GM18867 (cell line): ENCODE measurements at regions not wholly inside any gene's neighbourhood (a gene's known extent, or its start where the extent isn't known, plus 50 kb on each side); places are given as distances from the start of the nearest gene placed in this dataset.
A peak's percentile ranks its signal among the peaks of the same experiment; 100 is the strongest.

Source experiments
- ATAC-seq: cut with Tn5 transposase; IDR thresholded peaks from one replicate; pipeline ENCODE4 v1.9.1; 2021; ENCODE audit warnings: mild to moderate bottlenecking, moderate library complexity; ENCODE audit not compliant: unreplicated experiment

DNA sequence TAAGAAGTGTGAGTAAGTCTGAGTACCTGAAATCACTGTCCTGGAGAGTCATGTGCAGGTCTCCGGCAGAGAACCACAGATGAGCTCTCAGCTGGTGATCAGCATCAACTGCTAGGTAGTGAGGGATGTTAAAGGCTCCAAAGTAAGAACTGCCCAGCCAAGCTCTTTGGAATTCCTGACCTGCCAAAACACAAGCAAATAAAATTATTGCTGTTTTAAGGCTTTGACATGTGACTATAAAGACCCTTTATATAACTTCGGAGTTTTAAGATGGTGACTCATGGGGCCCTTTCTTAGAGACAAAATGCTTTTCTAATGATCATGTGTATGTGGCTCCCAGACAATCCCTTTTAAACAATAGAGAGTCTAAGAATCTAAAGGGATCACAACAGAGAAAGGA, 855.7 kb downstream of the TRIB2 start:
- ATAC-seq = no peak

DNA sequence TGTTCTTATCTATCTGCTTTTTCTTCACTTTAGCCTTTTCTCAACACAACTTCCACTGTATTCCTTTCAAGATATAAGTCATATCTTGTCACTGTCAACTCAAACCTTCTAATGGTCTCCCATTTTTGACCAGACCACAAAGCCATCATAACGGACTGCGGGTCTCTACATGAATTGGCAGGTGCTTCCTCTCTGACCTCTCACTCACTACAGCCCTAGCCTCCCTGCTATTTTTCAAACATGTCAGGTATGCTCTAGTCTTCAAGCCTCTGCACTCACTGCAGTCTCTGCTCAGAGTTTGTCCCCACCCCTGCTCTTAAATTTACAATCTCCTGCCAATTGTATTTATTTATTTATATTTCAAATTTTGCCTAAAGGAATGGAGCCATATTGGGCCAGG, 858.1 kb downstream of the TRIB2 start:
- ATAC-seq = no peak

DNA sequence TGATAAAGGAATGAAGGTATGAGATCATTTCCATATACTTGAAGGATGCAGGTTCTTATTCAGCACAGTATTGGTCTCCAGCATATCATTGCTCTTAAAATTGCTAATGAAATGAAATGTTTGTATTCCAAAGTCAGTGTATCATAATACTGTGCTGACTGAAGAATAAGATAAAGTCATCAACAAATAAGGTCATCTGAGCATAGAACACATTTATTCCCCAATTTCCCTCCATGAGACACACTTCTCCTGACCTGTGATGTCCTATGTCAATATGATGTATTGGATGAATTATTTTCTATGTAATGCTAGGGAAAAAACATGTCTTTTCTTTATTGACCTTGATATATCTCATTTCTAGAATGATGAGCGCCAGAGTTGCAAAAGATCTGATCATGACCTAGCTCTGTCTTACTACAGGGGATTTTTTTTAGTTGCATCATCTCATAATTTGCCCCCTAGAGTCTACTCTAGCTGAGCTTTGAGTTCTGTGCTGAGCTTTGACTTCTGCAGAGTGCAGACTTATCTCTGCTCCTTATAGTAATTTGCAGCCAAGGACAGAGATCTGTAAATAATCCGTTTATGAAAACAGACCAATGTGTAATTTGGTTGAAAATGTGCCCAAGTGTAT, 859.8 kb downstream of the TRIB2 start:
- ATAC-seq = no peak

DNA sequence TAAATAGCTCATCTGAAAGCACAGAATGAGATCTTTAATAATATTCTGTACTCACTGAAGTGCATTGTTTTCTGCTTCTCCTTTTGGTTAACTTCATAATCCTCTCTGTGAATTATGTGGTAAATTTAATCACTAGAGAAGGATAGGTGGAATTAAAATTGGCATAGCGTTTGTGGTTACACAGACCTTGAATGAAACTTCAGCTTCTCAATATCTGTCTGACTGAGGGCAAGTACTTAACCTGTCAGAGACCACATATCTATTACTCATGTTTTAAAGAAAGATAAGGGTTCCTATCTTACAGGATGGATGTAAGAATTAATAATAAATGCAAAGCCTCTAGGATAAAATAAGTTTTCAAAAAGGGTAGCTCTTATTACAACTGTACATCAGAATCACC, 861.8 kb downstream of the TRIB2 start:
- no peak for ATAC-seq

DNA sequence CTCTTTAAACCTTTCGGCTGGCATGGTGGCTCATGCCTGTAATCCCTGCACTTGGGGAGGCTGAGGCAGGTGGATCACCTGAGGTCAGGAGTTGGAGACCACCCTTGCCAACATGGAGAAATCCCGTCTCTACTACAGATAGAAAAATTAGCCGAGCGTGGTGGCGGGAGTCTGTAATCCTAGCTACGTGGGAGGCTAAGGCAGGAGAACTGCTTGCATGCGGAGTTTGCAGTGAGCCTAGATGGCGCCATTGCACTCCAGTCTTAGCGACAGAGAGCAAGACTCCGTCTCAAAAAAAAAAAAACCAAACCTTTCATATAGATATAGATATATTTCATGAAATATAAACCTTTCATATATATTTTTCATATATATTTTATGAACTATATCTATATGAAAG, 864.7 kb downstream of the TRIB2 start:
- ATAC-seq = no peak

- ATAC-seq = no peak
These were observed 866.9 kb downstream of the TRIB2 start for GRCh38 chr2:13583609-13584008.

GRCh38 chr2:13584020-13584419, 867.3 kb downstream of the TRIB2 start:
- ATAC-seq = no peak

GRCh38 chr2:13585732-13586131, 869.0 kb downstream of the TRIB2 start:
- ATAC-seq = no peak

DNA sequence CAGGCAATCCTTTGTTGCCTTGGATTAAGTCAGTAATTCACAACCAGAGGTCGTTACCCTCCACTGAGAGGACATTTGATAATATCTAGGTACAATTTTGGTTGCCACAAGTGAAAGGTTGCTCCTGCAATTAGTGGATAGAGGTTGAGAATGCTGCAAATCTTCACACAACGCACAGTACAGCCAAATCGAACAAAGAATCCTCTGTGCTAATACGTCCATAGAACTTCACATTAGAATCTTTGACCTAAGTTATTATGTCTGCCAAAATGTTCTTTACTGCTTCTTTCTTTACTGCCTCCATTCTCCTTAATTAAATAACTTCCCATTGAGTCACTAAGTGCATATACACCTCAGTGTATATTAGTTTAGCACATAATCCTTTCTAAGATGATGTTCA, 879.5 kb downstream of the TRIB2 start:
- no peak for ATAC-seq

- ATAC-seq = no peak
These were observed 880.4 kb downstream of the TRIB2 start for GRCh38 chr2:13597176-13597575.

GRCh38 chr2:13601506-13601905, 884.8 kb downstream of the TRIB2 start:
- no peak for ATAC-seq

DNA sequence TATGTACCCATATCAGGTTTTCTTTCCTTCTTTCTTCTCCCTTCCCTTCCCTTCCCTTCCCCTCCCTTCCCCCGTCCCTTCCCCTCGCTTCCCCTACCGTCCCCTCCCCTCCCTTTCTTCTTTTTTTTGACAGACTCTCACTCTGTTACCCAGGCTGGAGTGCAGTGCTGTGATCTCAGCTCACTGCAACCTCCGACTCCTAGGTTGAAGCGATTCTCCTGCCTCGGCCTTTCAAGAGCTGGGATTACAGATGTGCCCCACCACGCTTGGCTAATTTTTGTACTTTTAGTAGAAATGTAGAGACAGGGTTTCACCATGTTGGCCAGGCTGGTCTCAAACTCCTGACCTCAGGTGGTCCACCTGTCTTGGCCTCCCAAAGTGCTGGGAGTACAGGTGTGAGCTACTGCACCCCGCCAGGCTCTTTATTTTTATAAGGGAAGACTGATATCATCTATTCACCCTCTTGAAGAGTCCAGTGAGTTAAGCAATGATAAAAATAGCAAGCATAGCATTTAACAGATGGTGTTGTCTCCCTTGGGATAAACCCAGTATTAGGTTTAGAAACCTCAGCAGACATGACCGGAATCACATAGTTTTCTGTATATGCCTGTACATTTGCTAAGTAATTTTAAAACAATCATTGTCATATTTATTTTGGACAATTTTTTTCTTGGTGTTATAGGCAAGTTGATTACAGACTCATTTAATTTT, 888.4 kb downstream of the TRIB2 start:
- ATAC-seq = no peak

DNA sequence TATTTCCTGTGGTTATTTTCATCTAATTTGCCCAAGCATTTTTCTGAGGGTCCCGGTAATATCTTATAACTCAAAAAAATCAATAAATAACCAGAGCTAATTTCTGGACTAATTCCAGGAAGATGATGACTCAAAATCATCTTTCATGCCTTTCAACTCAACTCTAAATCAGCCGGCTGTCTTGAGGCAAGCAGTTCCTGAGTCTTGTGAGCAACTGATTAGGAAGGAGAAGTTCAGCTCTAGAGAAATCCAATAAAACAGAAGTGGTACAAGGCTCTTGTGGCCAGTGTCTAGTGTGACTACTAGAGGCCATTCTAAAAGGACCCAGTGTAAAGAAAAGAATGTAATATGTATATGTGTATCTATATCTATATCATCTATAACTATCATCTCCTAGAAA, 890.4 kb downstream of the TRIB2 start:
- peak; percentile 55 for ATAC-seq

DNA sequence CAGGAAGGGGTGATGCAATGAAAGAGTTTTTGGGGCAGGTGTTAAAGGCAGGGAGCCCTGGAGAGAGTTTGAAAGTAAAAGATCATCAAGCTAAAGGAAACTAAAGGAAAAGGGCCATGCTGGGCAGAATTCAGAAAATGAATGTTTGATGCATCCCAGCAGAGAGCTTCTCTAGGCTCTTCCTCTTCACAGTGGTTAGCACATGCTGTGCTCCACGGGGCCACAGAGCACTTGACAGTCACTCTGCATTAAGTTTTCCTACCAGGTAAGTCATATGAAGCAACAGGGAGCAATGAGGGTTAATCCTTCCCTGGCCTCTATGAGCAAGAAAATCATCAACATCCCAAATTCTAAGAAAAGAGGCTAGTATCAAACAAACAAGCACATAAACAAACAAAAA, 895.2 kb downstream of the TRIB2 start:
- ATAC-seq = no peak

DNA sequence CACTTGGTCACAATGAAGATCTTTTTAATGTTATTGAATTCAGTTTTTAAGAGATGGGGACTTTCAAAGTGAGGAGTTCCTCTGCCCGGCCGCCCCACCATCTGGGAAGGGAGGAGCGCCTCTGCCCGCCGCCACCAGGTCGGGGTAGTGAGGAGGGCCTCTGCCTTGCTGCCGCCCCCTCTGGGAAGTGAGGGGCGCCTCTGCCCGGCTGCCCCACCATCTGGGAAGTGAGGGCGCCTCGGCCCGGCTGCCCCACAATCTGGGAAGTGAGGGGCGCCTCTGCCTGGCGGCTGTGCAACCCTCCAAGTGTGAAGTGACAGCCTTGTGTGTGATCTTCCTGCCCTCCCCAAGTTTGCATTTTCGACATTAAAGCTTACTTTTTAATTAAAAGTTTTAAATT, 899.3 kb downstream of the TRIB2 start:
- ATAC-seq = no peak

- ATAC-seq = no peak
These were observed 899.9 kb downstream of the TRIB2 start for GRCh38 chr2:13616616-13617015.

DNA sequence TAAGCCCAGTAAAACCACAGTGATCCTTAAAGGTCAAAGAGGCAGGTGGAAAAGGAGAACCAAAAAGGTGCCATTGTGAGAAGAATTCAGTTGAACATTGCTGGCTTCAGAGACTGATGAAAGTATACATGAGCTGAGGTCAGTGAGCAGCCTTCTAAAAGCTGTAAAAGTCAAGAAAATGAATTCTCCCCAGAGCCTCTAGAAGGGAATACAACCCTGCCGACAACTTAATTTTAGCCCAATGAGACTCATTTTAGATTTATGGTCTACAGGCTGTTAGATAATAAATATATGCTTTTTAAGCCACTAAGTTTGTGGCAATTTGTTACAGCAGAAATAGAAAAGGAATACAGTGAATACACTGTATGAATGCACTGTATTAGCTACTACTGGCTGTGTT, 911.4 kb downstream of the TRIB2 start:
- no peak for ATAC-seq

GRCh38 chr2:13638181-13638580, 921.4 kb downstream of the TRIB2 start:
- no peak for ATAC-seq

GRCh38 chr2:13649918-13650317, 933.2 kb downstream of the TRIB2 start:
- ATAC-seq = no peak

DNA sequence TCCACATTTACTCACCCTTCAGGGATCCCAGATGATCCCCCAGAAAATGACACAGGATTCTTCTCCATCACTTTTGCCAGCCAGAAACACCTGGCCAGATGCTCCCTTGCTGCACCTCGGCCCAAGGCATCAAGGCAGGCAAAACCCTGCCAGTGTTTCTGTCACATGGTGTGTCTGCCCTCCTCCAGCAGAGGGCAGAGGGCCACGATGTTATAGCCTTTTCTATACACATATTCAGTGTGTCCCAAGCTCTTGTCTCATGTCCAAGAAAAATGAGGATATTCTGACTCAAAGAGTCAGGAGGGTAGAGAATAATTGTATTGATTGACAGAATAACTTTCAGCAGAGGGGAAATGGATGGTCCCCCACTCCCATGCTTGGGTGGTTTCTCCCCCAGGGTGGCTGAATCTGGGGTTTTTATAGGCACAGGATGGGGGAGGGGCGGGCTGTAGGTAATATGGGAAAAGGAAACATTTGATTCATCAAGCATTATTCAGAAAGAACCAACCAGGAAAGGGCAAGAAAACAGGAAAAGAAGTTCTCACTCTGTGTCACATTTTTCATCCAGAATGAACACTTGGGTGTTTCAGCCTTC, 933.9 kb downstream of the TRIB2 start:
- no peak for ATAC-seq

DNA sequence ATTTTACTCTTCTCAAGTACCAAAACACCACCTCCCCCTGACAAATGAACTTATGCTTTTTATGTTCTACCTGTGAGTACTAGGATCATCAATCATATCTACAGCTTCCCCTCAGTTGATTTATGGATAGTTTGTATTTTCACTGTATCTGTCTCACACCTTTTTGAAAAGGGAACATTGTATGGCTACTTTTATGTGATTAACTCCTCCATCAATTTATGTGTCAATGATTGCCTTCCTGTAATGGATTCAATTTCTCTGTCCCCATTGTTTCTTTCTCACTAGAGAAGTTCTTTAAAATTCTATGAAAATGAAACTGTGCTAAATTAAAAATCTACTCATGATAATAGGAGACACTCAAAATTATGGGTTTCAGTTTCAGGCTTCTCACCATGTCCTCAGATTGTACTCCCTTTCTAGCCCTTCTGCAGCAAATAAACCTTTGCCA, 935.0 kb downstream of the TRIB2 start:
- ATAC-seq = peak; percentile 76

DNA sequence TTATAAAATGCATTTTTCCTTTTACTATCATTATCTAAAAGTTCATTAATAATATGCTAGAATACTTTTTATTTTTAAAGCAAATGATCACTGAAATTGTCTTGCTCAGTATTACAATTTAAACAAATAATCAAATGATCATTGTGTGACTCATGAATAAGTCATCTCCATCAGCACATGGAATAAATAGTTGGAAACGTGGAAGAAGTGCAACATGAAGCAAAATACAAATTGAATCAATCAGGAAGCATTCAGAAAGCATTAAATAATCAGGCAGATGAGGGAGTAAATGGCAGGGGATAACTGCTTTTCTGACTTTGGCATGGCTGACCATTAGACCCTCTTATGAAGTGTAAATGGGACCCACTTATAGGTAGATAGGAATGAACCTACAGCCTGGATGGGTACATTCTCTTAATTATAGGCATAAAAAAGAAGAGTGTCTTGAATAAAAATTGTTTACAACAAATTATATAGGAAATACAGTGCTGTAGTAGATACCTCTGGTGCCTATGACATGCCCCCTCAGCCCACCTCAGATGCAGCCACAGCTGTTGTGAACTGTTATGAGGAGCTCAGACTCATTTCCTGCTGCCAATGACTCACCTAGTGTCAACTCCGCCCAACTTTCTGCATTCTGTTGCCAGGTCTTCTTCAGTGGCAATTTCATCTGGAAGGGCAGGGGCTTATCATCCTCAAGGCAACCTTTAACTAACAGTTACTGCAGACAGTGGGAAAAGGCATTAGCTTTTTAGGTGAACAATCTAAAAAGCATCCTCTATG, 936.0 kb downstream of the TRIB2 start:
- peak; percentile 65 for ATAC-seq
